Hematopoietic multipotent progenitor cell (in vitro differentiated cells): ENCODE measurements at regions not wholly inside any gene's neighbourhood (a gene's known extent, or its start where the extent isn't known, plus 50 kb on each side); places are given as distances from the start of the nearest gene placed in this dataset.
"Not testable (repeated sequence)": the region's sequence is repeated elsewhere in the genome, so short reads cannot be mapped to it uniquely, and the experiment has no call there.

Experiments
- DNase-seq, 3 donors: peaks; one replicate each; pipeline ENCODE4 v3.0.0-alpha.2; 2011 to 2015; ENCODE audit warnings: low read depth in 2 of 3, low spot score in 2 of 3

- DNase-seq = no peak
Observed at GRCh38 chr5:6115852-6116251, 262.5 kb downstream of the MED10 start.

DNA sequence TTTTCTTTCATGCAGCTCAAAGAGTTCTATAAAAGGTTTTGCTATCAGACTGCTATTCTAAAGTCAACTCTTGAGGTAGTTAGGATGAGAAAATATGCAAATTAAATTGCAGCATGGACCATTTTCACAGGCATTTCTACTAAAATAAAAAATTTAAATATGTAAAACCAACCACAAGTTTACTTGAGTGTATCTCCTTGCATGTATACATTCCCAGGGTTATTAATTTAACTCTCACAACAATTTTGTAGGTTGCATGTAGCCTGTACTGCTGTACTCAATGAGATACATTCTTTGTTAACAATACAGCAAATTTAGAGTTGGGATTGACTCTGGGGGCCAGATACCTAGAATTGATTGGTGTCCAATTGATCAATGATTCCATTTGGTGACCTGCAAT, 265.8 kb downstream of the MED10 start:
- no peak for DNase-seq

GRCh38 chr5:6112125-6112524, 266.2 kb downstream of the MED10 start:
- DNase-seq = no peak

DNA sequence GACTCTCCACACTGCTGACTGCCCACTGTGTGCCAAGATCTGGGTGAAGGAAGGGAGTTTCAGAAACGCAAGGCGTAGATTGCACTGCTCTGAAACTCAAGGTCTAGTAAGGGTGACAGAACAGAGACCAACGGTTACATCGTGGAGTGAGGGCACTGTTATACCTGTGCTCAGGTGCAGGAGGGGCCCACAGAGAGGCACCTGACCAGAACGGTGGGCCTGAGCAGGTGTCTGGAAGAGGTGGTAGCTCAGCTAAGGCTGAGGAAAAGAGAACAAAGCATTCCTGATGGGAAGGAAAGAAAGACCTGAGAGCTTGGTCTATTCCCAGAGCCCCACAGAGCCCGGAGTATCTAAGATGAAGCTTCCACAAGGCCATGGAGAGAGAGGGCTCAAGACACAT, 267.2 kb downstream of the MED10 start:
- DNase-seq = no peak

GRCh38 chr5:6110441-6111005, 267.8 kb downstream of the MED10 start:
- no peak for DNase-seq

- DNase-seq = no peak
Observed at GRCh38 chr5:6108981-6109825, 269.1 kb downstream of the MED10 start.

DNA sequence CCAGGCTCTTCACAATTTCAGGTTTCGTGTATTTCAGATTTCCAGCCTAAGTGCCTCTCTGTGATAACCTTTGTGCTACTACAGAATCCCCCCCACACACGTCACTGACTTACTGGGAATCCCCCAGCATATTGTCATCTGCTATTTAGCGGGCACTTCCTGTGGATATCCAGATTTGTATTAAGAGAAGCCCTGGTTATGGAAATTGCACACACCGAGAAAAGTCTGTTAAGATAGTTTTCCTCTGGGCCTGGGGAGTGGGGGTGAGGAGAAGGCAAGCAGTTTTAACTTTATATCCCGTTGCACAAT, 269.9 kb downstream of the MED10 start:
- DNase-seq = no peak

GRCh38 chr5:6107675-6108539, 270.4 kb downstream of the MED10 start:
- DNase-seq = no peak

DNA sequence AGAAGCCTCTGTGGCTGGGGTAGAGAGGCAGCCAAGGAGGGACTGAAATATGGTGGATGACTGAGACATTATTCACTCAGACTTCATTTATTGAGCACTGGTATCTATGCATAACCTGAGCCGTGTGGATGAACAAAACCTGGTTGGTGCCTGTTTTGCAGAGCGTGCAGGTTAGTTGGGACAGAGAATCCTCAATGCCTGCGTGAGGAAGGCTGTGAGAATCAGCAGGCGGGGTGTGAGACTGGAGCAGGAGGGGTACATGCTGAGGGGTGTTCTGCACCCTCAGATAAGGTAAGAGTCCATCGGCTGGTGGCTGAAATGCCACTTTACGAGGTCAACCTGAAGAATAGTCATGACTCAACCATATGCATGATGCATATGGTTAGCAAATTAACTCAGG, 271.6 kb downstream of the MED10 start:
- DNase-seq = no peak

GRCh38 chr5:6105320-6105719, 273.0 kb downstream of the MED10 start:
- no peak for DNase-seq

DNA sequence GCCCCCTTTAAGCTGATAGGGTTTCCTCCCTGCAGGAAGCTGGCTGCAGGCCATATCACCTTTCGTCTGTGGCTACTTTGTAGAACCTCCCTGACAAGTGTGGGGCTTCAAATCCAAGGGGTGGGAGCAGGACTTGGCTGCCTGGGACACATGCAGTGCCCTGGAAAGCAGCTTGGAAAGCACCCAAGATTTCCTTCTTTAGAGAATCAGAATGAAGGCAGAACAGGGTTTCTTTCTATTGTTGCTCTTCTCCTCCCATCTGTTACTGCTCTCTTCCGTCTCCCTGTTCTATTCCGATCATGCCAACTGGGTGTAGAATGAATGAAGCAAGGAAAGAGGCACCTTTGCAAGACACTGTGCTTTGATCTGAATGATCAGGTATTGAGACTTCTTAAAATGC, 282.2 kb downstream of the MED10 start:
- no peak for DNase-seq

DNA sequence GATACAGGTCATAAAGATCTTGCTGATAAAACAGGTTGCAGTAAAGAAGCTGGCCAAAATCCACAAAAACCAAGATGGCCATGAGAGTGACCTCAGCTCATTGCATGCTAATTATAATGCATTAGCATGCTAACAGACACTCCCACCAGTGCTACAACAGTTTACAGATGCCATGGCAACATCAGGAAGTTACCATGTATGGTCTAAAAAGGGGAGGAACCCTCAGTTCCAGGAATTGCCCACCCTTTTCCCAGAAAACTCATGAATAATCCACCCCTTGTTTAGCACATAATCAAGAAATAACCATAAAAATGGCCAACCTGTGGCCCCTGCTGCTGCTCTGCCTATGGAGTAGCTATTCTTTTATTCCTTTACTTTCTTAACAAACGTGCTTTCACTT, 284.2 kb downstream of the MED10 start:
- DNase-seq = not testable (repeated sequence)

- no peak for DNase-seq
Observed at GRCh38 chr5:6090838-6091237, 287.5 kb downstream of the MED10 start.

- no peak for DNase-seq
Observed at GRCh38 chr5:6090079-6090654, 288.2 kb downstream of the MED10 start.

- no peak for DNase-seq
Observed at GRCh38 chr5:6088706-6089105, 289.6 kb downstream of the MED10 start.

DNA sequence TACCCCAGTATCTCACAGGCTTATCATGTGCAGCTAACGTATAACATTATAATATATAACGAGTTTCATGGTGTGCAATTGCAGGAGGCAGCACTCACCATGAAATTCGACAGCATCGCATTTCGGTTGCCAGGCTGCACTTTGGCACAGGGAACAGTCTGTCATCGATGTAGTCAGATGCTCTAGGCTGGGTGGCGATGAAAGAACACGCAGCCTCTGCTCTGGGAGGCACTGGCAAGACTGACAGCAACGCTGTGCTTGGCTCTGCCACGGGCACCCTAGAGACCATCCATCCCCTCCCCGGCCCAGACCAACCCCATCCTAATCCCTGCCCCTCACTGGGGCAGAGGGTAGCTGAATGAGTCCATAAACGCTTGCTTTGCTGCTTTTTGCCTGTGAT, 290.8 kb downstream of the MED10 start:
- DNase-seq = no peak

DNA sequence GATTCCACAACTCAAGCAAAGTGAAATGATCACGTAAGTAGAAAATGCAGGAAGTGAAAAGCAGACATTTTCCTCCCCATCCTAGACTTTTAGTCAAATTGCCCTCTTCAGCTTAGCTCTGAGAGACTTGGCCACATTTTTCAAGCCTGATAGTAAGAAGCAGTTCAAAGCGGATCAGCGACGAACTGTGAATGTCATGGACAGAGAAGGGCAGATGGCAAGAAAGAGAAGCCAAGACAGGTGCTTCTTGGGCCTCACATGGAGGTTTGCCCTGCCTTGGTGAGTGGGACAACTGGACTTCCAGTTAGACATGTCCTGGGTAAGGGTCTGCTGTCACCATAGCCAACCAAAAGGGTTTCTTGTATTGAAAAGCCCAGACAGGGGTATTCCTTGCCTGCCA, 291.5 kb downstream of the MED10 start:
- DNase-seq = no peak

GRCh38 chr5:6085341-6085860, 292.9 kb downstream of the MED10 start:
- DNase-seq = no peak

DNA sequence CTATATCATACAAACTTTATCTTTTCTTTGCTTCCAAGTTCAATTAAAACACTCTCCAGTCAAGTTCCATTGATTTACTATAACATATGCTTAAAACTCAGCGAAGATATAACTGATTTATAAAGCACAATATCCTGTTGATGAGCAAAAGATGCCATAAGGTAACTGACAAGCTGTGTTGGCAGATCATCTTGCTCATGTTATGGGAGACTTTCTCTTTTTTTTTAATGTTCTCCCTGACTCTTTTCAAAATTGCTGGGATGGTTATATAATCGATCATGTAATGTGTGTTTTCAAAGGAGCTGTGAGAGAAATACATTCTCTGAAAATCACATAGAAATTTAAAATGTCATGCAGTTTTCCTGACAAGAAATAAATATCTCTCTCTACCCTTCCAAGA, 293.5 kb downstream of the MED10 start:
- DNase-seq = no peak

DNA sequence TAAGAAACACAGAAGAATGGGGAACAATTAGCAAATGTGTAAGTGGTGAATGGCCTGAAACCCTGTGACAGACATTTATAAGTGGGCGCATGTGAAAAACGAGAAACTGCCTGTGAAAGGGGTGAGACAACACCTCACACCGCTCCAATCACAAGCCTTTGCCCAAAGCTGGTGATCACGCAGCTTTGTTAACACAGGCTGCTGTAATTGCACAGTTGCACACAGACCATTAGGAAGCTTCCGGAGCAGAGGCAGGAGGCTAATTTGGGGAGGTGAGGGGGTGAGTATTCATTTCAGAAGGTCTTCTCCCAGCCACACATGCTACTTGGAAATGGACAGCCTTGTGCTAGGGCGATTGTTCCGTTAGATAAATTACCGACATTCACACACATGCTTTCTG, 294.0 kb downstream of the MED10 start:
- DNase-seq = no peak

DNA sequence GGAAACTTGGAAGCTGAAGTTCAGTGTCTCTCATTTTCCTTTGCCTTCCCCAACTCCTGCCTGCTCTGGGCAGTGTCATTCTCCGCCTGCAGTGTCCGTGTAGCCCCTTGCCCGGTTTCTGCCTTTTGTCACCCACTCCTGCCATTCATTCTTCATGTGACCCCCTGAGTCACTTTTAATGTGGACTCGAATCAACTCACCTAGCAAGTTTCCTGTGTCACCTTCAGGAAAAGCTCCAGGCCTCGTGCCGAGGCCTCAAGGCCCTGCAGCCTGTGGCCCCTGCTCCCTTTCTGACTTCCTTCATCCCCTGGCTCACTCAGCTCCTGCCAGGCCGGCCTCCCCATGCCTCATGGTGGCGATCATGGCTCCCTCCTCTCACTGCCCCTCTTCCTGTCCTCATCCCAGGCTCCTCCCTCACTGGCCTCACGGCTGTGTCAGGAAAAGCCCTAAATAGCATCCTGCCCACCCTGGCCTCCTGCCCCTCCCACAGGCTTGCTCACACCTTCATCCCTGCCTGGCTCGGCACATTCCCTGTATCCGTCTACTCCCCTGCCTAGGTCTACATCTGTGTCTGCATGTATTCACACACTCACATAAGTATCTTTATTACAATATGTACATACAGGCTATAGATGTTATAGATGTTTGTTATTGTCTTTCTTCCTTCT, 294.9 kb downstream of the MED10 start:
- DNase-seq = no peak
